ENCODE measurements at regions not wholly inside any gene's neighbourhood (a gene's known extent, or its start where the extent isn't known, plus 50 kb on each side); places are given as distances from the start of the nearest gene placed in this dataset.

GRCh38 chr12:73547421-73547820 is 990.2 kb upstream of the ATXN7L3B start:
- no peaks in the 10 kb centered on the region for H4K20me1 ChIP-seq (replicated peaks in 1 of 2; ENCODE audit: control insufficient read depth in 1 of 2, insufficient read depth in 2 of 2, low read length in 2 of 2)
- no peaks in the 10 kb centered on the region for H3K27me3 ChIP-seq (replicated peaks in 1 of 4; ENCODE audit: control insufficient read depth in 3 of 4, extremely low read depth in 1 of 4, insufficient read depth in 3 of 4, low read length in 3 of 4)
- H4K5ac ChIP-seq (ENCODE audit: insufficient read length, low read depth, low read length), result no peak overlapping the region
- no peak overlapping the region for H4K8ac ChIP-seq (ENCODE audit: extremely low read depth, insufficient read depth, low read length)
- POLR2A ChIA-PET (ENCODE audit: partially characterized antibody), result no interaction called here
- H2BK5ac ChIP-seq (ENCODE audit: low read depth, low read length), result no peak overlapping the region
- H3K79me2 ChIP-seq (ENCODE audit: control insufficient read depth in 1 of 2, insufficient read depth in 2 of 2, low read length in 2 of 2), result no peaks in the 10 kb centered on the region
- H3K9ac ChIP-seq (replicated peaks in 1 of 4; ENCODE audit: extremely low read depth in 1 of 4, low read depth in 3 of 4, low read length in 3 of 4), result no peak overlapping the region
- H3K14ac ChIP-seq (ENCODE audit: insufficient read length), result no peak overlapping the region
- no peak overlapping the region for H2BK12ac ChIP-seq (ENCODE audit: low read depth, low read length)
- no peak overlapping the region for H3K27ac ChIP-seq (ENCODE audit: low read depth, low read length)
- H2BK120ac ChIP-seq (replicated peaks; ENCODE audit: low read depth, low read length), result no peak overlapping the region
- H3K4me3 ChIP-seq (ENCODE audit: extremely low read depth in 1 of 4, insufficient read depth in 2 of 4, low read depth in 3 of 4, low read length in 4 of 4), result no peak overlapping the region
- H2BK15ac ChIP-seq (ENCODE audit: low read length), result no peak overlapping the region
- H2AK5ac ChIP-seq (ENCODE audit: low read depth, low read length), result no peak overlapping the region
- TF ChIP-seq RXRA (IDR thresholded peaks at IDR 0.05; ENCODE audit: insufficient read depth, low read depth, low read length) (no peak), SIRT6 (IDR thresholded peaks at IDR 0.05; ENCODE audit: low read length) (no peak), MAFK (IDR thresholded peaks at IDR 0.05; ENCODE audit: low read depth, low read length) (no peak), HDAC6 (IDR thresholded peaks at IDR 0.05; ENCODE audit: low read depth, low read length) (no peak), SP2 (IDR thresholded peaks at IDR 0.05; ENCODE audit: low read length) (no peak), USF2 (IDR thresholded peaks at IDR 0.05; ENCODE audit: low read length) (no peak), POU5F1 (IDR thresholded peaks at IDR 0.05; ENCODE audit: low read depth, low read length) (no peak), RBBP5 (IDR thresholded peaks at IDR 0.05; ENCODE audit: borderline replicate concordance, low read depth, low read length) (no peak), ASH2L (IDR thresholded peaks at IDR 0.05; ENCODE audit: low read length) (no peak), CEBPB (IDR thresholded peaks at IDR 0.05; ENCODE audit: low read depth, low read length) (no peak), EP300 (IDR thresholded peaks at IDR 0.05; ENCODE audit: borderline replicate concordance in 1 of 2, low read depth in 2 of 2, low read length in 2 of 2) (no peak), SRF (IDR thresholded peaks at IDR 0.05; ENCODE audit: low read depth, low read length) (no peak), TAF1 (IDR thresholded peaks at IDR 0.05; ENCODE audit: low read depth, low read length) (no peak), BRCA1 (IDR thresholded peaks at IDR 0.05; ENCODE audit: low read depth, low read length) (no peak)
- no peaks in the 10 kb centered on the region for H3K23me2 ChIP-seq (ENCODE audit: low read depth, low read length)
- no peak overlapping the region for H2BK20ac ChIP-seq (ENCODE audit: low read length)
- no peak overlapping the region for H4K91ac ChIP-seq (replicated peaks; ENCODE audit: insufficient read length, low read length)
- H3K79me1 ChIP-seq (ENCODE audit: low read depth, low read length), result no peaks in the 10 kb centered on the region
- no peak overlapping the region for H3K56ac ChIP-seq (replicated peaks; ENCODE audit: insufficient read length, low read depth, low read length)
- no peak overlapping the region for H3K23ac ChIP-seq (ENCODE audit: insufficient read length)
- FAIRE-seq, result no peak
- no peak for DNase-seq (ENCODE audit: low read depth in 1 of 2, low spot score in 2 of 2)
- CTCF ChIA-PET (ENCODE audit: partially characterized antibody), result interaction anchor here (1.8 kb wide), 1 partner anchor 11 kb away, joined by 4 read pairs; no protein-coding TSS in a partner anchor
- H3K4ac ChIP-seq (replicated peaks; ENCODE audit: insufficient read length, low read depth, low read length), result no peak overlapping the region
- no peaks in the 10 kb centered on the region for H3K36me3 ChIP-seq (ENCODE audit: control insufficient read depth in 2 of 4, insufficient read depth in 4 of 4, low read length in 3 of 4)
- no peaks in the 10 kb centered on the region for H3K4me1 ChIP-seq (replicated peaks in 1 of 4; ENCODE audit: control insufficient read depth in 3 of 4, insufficient read depth in 4 of 4, low read length in 3 of 4)
- no peak overlapping the region for H2AFZ ChIP-seq (ENCODE audit: low read length)
- H3K4me2 ChIP-seq (ENCODE audit: insufficient read depth in 1 of 2, low read depth in 2 of 2, low read length in 2 of 2), result no peak overlapping the region
- H3K18ac ChIP-seq (ENCODE audit: extremely low read depth, low read length), result no peak overlapping the region
- H3K9me3 ChIP-seq (ENCODE audit: insufficient read depth in 2 of 2, low read depth in 1 of 2, low read length in 1 of 2), result no peaks in the 10 kb centered on the region

Data from H1 (cell line).